Lung (tissue), 11 donors: ENCODE measurements at regions not wholly inside any gene's neighbourhood (a gene's known extent, or its start where the extent isn't known, plus 50 kb on each side); places are given as distances from the start of the nearest gene placed in this dataset.

Experiments used
- ATAC-seq: fragments of 200-7000 bp; cut with Tn5 transposase; one replicate; pipeline ENCODE4 v1.9.1; 2020; ENCODE audit warnings: moderate number of reproducible peaks; ENCODE audit not compliant: insufficient read depth, low FRiP score
- DNase-seq, 3 donors: peaks; one replicate each; pipeline ENCODE4 v3.0.0-alpha.2; 2013 to 2017
- H3K27ac ChIP-seq, 2 donors: one replicate each; pipeline ENCODE4 v1.5.1; 2013; ENCODE audit warnings: mild to moderate bottlenecking in 2 of 2, moderate library complexity in 2 of 2, control low read depth in 1 of 2, inconsistent platforms in 1 of 2, low read depth in 1 of 2, low read length in 1 of 2
- H3K27me3 ChIP-seq, 3 donors: one replicate each; pipeline ENCODE4 v1.5.1; 2013; ENCODE audit warnings: low read length in 2 of 3; ENCODE audit not compliant: control insufficient read depth in 3 of 3, insufficient read depth in 3 of 3
- H3K36me3 ChIP-seq, 4 donors: one replicate each; pipeline ENCODE4 v1.5.1; 2013; ENCODE audit warnings: low read length in 4 of 4, mild to moderate bottlenecking in 1 of 4, moderate library complexity in 1 of 4; ENCODE audit not compliant: control insufficient read depth in 4 of 4, insufficient read depth in 4 of 4
- H3K4me1 ChIP-seq, 5 donors: one replicate each; pipeline ENCODE4 v1.5.1; 2013; ENCODE audit warnings: low read length in 5 of 5, mild to moderate bottlenecking in 2 of 5, moderate library complexity in 1 of 5; ENCODE audit not compliant: control insufficient read depth in 5 of 5, insufficient read depth in 5 of 5
- H3K4me3 ChIP-seq: one replicate; pipeline ENCODE4 v1.5.1; 2013; ENCODE audit warnings: mild to moderate bottlenecking, control low read depth, moderate library complexity
- H3K9ac ChIP-seq, 2 donors: one replicate each; pipeline ENCODE4 v1.5.1; 2013; ENCODE audit warnings: low read length in 2 of 2, control low read depth in 1 of 2; ENCODE audit not compliant: insufficient read depth in 1 of 2
- H3K9me3 ChIP-seq, 4 donors: one replicate each; pipeline ENCODE4 v1.5.1; 2013; ENCODE audit warnings: low read length in 3 of 4, mild to moderate bottlenecking in 1 of 4, moderate library complexity in 1 of 4; ENCODE audit not compliant: control insufficient read depth in 4 of 4, insufficient read depth in 3 of 4
- WGBS, 2 donors: extraction: QIAGEN DNeasy Blood & Tissue Kit; methylation state at CpG; one replicate each; pipeline ENCODE4 v1.1.7; 2013; 5-methylcytosine and 5-hydroxymethylcytosine counted together
- TF ChIP-seq, protein P1 (sequence below): IDR thresholded peaks from 2 replicates; pipeline ENCODE4 v1.5.1; 2012; ENCODE audit warnings: mild to moderate bottlenecking; ENCODE audit errors: control extremely low read depth, extremely low read depth
- donor health status: control.
- donor health status: control.
- donor health status: Bipolar disorder and iron deficiency.
- donor health status: healthy.
- donor health status: DM: yes; HTN: yes; CAD: no.

DNA sequence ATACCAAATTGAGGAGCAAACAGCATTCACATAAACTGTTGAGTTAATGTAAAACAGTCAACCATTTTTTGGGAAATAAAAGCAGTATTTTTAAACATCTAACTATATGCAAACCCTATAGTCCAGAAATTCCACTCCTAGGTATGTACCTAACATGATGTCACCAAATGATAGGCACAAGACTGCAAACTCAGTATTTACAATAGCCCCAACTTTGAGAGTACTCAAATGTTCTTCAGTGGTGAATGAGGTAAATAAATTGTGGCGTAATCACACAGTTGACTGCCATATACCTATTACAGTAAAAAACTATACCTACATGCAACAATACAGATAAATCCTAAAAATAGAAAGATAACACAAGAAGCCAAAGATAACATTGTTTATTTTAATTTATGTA, 1243.8 kb upstream of the ADGRL3 start:
- no peak overlapping the region for H3K9ac ChIP-seq
- WGBS, 2 donors = 73 to 82% methylated on average over 1 of the region's 1 CpG
- no peak overlapping the region for H3K27ac ChIP-seq
- no peaks in the 10 kb centered on the region for H3K36me3 ChIP-seq
- H3K4me3 ChIP-seq = no peak overlapping the region
- H3K27me3 ChIP-seq = no peaks in the 10 kb centered on the region
- TF ChIP-seq, protein P1, sequence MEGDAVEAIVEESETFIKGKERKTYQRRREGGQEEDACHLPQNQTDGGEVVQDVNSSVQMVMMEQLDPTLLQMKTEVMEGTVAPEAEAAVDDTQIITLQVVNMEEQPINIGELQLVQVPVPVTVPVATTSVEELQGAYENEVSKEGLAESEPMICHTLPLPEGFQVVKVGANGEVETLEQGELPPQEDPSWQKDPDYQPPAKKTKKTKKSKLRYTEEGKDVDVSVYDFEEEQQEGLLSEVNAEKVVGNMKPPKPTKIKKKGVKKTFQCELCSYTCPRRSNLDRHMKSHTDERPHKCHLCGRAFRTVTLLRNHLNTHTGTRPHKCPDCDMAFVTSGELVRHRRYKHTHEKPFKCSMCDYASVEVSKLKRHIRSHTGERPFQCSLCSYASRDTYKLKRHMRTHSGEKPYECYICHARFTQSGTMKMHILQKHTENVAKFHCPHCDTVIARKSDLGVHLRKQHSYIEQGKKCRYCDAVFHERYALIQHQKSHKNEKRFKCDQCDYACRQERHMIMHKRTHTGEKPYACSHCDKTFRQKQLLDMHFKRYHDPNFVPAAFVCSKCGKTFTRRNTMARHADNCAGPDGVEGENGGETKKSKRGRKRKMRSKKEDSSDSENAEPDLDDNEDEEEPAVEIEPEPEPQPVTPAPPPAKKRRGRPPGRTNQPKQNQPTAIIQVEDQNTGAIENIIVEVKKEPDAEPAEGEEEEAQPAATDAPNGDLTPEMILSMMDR = no peak
- H3K4me1 ChIP-seq = peaks cover 0 to 2% (median 0%) of the 10 kb centered on the region in 5 donors
- ATAC-seq (peak; percentile 45), DNase-seq (peak in 1 of 3 donors; percentile 11)
- no peaks in the 10 kb centered on the region for H3K9me3 ChIP-seq

DNA sequence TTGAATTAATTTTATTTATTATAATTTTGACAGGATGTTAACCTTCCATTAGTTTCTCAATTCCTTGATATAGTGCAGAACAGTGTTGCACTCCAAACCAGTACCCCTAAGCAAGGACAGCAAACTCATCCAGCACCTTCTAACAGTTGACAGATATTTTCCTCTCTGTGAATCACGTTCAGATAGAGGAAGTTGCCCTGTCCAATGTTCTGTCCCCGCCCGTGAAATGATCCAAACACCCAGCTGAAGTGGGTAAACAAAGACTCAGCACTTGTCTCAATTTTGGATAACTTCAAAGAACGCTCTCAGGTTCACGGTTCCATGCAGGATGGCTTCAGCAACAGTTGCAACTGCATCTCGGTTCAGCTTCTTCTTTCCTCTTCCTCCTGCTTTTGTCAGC, 1240.0 kb upstream of the ADGRL3 start:
- Histone ChIP-seq H3K9me3 (no peaks in the 10 kb centered on the region), H3K36me3 (no peaks in the 10 kb centered on the region), H3K4me3 (no peak overlapping the region), H3K27me3 (no peaks in the 10 kb centered on the region), H3K9ac (no peak overlapping the region), H3K27ac (no peak overlapping the region), H3K4me1 (peaks cover 0 to 3% (median 0%) of the 10 kb centered on the region in 5 donors)
- ATAC-seq = no peak
- DNase-seq = no peak
- TF ChIP-seq, protein P1 = no peak
- 44 to 61% methylated on average over 6 of the region's 6 CpGs for WGBS, 2 donors

DNA sequence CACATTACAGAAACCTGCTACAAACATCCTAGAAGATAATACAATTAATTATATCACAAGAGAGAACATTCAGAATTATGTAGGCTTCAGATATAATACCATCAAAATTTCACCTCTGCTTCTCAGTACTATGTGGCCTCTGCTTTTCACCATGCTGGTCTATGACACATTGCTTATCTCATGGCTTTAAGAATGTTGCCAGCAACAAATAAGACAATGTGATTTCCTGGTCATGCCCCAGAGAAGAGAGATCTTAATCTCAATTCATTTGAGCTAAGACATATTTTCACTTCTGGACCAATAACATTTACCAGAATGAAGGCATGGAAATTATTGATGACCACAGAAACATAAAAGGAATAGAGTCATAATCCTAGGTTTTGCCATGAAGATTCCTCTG, 1233.4 kb upstream of the ADGRL3 start:
- DNase-seq (no peak), ATAC-seq (no peak)
- TF ChIP-seq, protein P1 = no peak
- Histone ChIP-seq H3K9me3 (peaks cover 0 to 1% (median 0%) of the 10 kb centered on the region in 4 donors), H3K9ac (no peak overlapping the region), H3K4me3 (no peak overlapping the region), H3K27me3 (no peaks in the 10 kb centered on the region), H3K4me1 (no peaks in the 10 kb centered on the region), H3K36me3 (no peaks in the 10 kb centered on the region), H3K27ac (no peak overlapping the region)

DNA sequence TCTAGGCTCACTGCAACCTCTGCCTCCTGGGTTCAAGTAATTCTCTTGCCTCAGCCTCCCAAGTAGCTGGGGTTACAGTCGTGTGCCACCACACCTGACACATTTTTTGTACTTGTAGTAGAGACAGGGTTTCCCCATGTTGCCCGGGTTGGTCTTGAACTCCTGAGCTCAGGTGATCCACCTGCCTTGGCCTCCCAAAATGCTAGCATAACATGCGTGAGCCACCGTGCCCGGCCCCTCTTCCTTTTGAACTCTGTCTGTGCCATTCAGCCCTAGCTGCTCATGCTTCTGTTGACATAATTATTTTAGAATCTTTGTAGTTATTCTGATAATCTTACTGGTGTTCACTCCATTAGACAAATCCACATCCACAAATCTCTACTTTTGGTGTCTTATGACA, 1231.3 kb upstream of the ADGRL3 start:
- TF ChIP-seq, protein P1 = no peak
- no peak overlapping the region for H3K4me3 ChIP-seq
- H3K4me1 ChIP-seq = no peaks in the 10 kb centered on the region
- ATAC-seq = no peak
- H3K9me3 ChIP-seq = peaks cover 0 to 1% (median 0%) of the 10 kb centered on the region in 4 donors
- no peaks in the 10 kb centered on the region for H3K27me3 ChIP-seq
- whole genome bisulfite sequencing, 2 donors = 88 to 91% methylated on average over 5 of the region's 5 CpGs
- no peak overlapping the region for H3K9ac ChIP-seq
- DNase-seq = no peak
- no peaks in the 10 kb centered on the region for H3K36me3 ChIP-seq
- H3K27ac ChIP-seq = no peak overlapping the region
